HepG2 (cell line): ENCODE measurements at regions not wholly inside any gene's neighbourhood (a gene's known extent, or its start where the extent isn't known, plus 50 kb on each side); places are given as distances from the start of the nearest gene placed in this dataset.
A peak's percentile ranks its signal among the peaks of the same experiment; 100 is the strongest.

Experiments used
- BORCS8-MEF2B ChIP-seq: sonication (generic); formaldehyde crosslinking; IDR thresholded peaks from 2 replicates; pipeline ENCODE4 v1.8.0; 2022; ENCODE audit warnings: mild to moderate bottlenecking, missing genetic modification reagents
- BRD4 ChIP-seq: sonication (generic); formaldehyde crosslinking; IDR thresholded peaks from 2 replicates; pipeline ENCODE4 v1.4.0; 2020; ENCODE audit warnings: missing genetic modification reagents
- CREM ChIP-seq, 2 experiments: sonication (generic) in 1 of 2; formaldehyde crosslinking in 1 of 2; IDR thresholded peaks; 2 replicates each; pipeline versions ENCODE4 v1.4.0 to v1.6.1; 2016 to 2020; ENCODE audit warnings: antibody characterized with exemption in 1 of 2, mild to moderate bottlenecking in 1 of 2, missing genetic modification reagents in 1 of 2
- HMGXB3 ChIP-seq: sonication (generic); formaldehyde crosslinking; IDR thresholded peaks from 2 replicates; pipeline ENCODE4 v1.4.0; 2020; ENCODE audit warnings: missing genetic modification reagents, borderline replicate concordance
- MXD3 ChIP-seq: IDR thresholded peaks from 2 replicates; pipeline ENCODE4 v1.6.1; 2016; ENCODE audit warnings: mild to moderate bottlenecking, missing biosample characterization, missing genetic modification reagents
- REL ChIP-seq: sonication (generic); formaldehyde crosslinking; conservative IDR thresholded peaks from 2 replicates; pipeline ENCODE4 v1.8.0; 2022; ENCODE audit warnings: mild to moderate bottlenecking, missing genetic modification reagents, moderate library complexity
- SOX5 ChIP-seq: IDR thresholded peaks from 2 replicates; pipeline ENCODE4 v1.6.1; 2016; ENCODE audit warnings: borderline replicate concordance
- TFAP4 ChIP-seq: sonication (generic); IDR thresholded peaks from 2 replicates; pipeline ENCODE4 v1.6.1; 2016; ENCODE audit warnings: low read depth, borderline replicate concordance
- TIGD3 ChIP-seq: sonication (generic); formaldehyde crosslinking; IDR thresholded peaks from 2 replicates; pipeline ENCODE4 v1.5.1; 2020; ENCODE audit warnings: mild to moderate bottlenecking, missing genetic modification reagents, borderline replicate concordance
- UBTF ChIP-seq: sonication (generic); formaldehyde crosslinking; IDR thresholded peaks from 2 replicates; pipeline ENCODE4 v1.4.0; 2020; ENCODE audit warnings: mild to moderate bottlenecking, missing genetic modification reagents
- USF2 ChIP-seq, 2 experiments: sonication (generic) in 1 of 2; formaldehyde crosslinking in 1 of 2; IDR thresholded peaks; 2 replicates each; pipeline versions ENCODE4 v1.5.1 to v1.6.1; 2011 to 2020; ENCODE audit warnings: borderline replicate concordance in 1 of 2, low read depth in 1 of 2, low read length in 1 of 2, mild to moderate bottlenecking in 1 of 2, missing genetic modification reagents in 1 of 2, moderate library complexity in 1 of 2
- XRCC5 ChIP-seq: fragments of 200-400 bp; formaldehyde crosslinking; optimal IDR thresholded peaks from 2 replicates; pipeline ENCODE3; 2017; ENCODE audit warnings: mild to moderate bottlenecking, low read length
- ZKSCAN8 ChIP-seq: IDR thresholded peaks from 2 replicates; pipeline ENCODE4 v1.6.1; 2016; ENCODE audit warnings: borderline replicate concordance, missing genetic modification reagents, missing compliant biosample characterization
- ZMYM4 ChIP-seq: sonication (generic); formaldehyde crosslinking; IDR thresholded peaks from 2 replicates; pipeline ENCODE4 v1.8.1; 2023; ENCODE audit warnings: mild to moderate bottlenecking, missing genetic modification reagents
- ZNF251 ChIP-seq: sonication (generic); formaldehyde crosslinking; IDR thresholded peaks from 2 replicates; pipeline ENCODE4 v1.9.0; 2021; ENCODE audit warnings: mild to moderate bottlenecking, missing genetic modification reagents
- ZNF75D ChIP-seq: sonication (generic); formaldehyde crosslinking; IDR thresholded peaks from 2 replicates; pipeline ENCODE4 v1.8.1; 2023; ENCODE audit warnings: missing genetic modification reagents, mild to moderate bottlenecking, borderline replicate concordance

GRCh38 chr18:76756531-76757253, 65.7 kb upstream of the ZNF236 start (continued):
- TF ChIP-seq BORCS8-MEF2B (CRISPR knock-in tag) = no peak
- TF ChIP-seq MXD3 = no peak
- TF ChIP-seq REL (CRISPR knock-in tag) = no peak
- TF ChIP-seq UBTF (CRISPR knock-in tag) = no peak
- TF ChIP-seq XRCC5 = no peak
- peak; percentile 37; the same call in 1 of the 2 replicates for TF ChIP-seq CREM (IDR thresholded peaks at IDR 0.05)
- TF ChIP-seq CREM (CRISPR knock-in tag; IDR thresholded peaks at IDR 0.05) = no peak
- no peak for TF ChIP-seq ZMYM4 (CRISPR knock-in tag)
- TF ChIP-seq ZNF75D (CRISPR knock-in tag) = no peak
- no peak for TF ChIP-seq ZKSCAN8 (CRISPR knock-in tag)
- TF ChIP-seq BRD4 (CRISPR knock-in tag) = no peak
- no peak for TF ChIP-seq ZNF251 (CRISPR knock-in tag)
- peak; percentile 15; the same call in 1 of the 2 replicates for TF ChIP-seq TFAP4
- TF ChIP-seq USF2 (IDR thresholded peaks at IDR 0.05; ENCODE audit: low read depth, low read length) = no peak
- TF ChIP-seq USF2 (CRISPR knock-in tag; IDR thresholded peaks at IDR 0.05; ENCODE audit: borderline replicate concordance) = peak; percentile 17; the same call in 1 of the 2 replicates
- TF ChIP-seq HMGXB3 (CRISPR knock-in tag) = no peak
- peak; percentile 24; the same call in 1 of the 2 replicates for TF ChIP-seq SOX5 (CRISPR knock-in tag)
- no peak for TF ChIP-seq TIGD3 (CRISPR knock-in tag)
